T-helper 2 cell treated with Interferon-gamma antibody and Interleukin-4, amounts not matched to agents 100 ng/mL and 5 ng/mL, for 36 hours (primary cell): ENCODE measurements at regions not wholly inside any gene's neighbourhood (a gene's known extent, or its start where the extent isn't known, plus 50 kb on each side); places are given as distances from the start of the nearest gene placed in this dataset.

Experiments used
- intact Hi-C: fragments of 100-400 bp; cut with micrococcal nuclease; formaldehyde crosslinking; loops from one replicate; pipeline ENCODE4 v1.15.1; 2023

- intact Hi-C loops, result no loop called here
Measured at GRCh38 chr10:107889105-107889504, 724.6 kb upstream of the SORCS1 start.

GRCh38 chr10:107880185-107880584 is 715.7 kb upstream of the SORCS1 start:
- intact Hi-C loops, result no loop called here

- intact Hi-C loops, result no loop called here
Measured at GRCh38 chr10:107873007-107873406, 708.5 kb upstream of the SORCS1 start.

GRCh38 chr10:107865691-107866090 is 701.2 kb upstream of the SORCS1 start:
- intact Hi-C loops, result no loop called here

GRCh38 chr10:107859065-107859464 is 694.6 kb upstream of the SORCS1 start:
- intact Hi-C loops, result no loop called here

- intact Hi-C loops, result no loop called here
Measured at GRCh38 chr10:107856047-107856315, 691.5 kb upstream of the SORCS1 start.

GRCh38 chr10:107855301-107856046 is 691.0 kb upstream of the SORCS1 start:
- intact Hi-C loops, result no loop called here

GRCh38 chr10:107848726-107849360 is 684.3 kb upstream of the SORCS1 start:
- intact Hi-C loops, result no loop called here

- intact Hi-C loops, result no loop called here
Measured at GRCh38 chr10:107847620-107848019, 683.1 kb upstream of the SORCS1 start.

- intact Hi-C loops, result no loop called here
Measured at GRCh38 chr10:107834706-107835105, 670.2 kb upstream of the SORCS1 start.

GRCh38 chr10:107831772-107832171 is 667.3 kb upstream of the SORCS1 start:
- intact Hi-C loops, result no loop called here

GRCh38 chr10:107829161-107829560 is 664.7 kb upstream of the SORCS1 start:
- intact Hi-C loops, result no loop called here

GRCh38 chr10:107826171-107826570 is 661.7 kb upstream of the SORCS1 start:
- intact Hi-C loops, result no loop called here

- intact Hi-C loops, result no loop called here
Measured at GRCh38 chr10:107814865-107815487, 650.5 kb upstream of the SORCS1 start.

GRCh38 chr10:107813451-107814162 is 649.1 kb upstream of the SORCS1 start:
- intact Hi-C loops, result no loop called here

- intact Hi-C loops, result no loop called here
Measured at GRCh38 chr10:107809889-107810288, 645.4 kb upstream of the SORCS1 start.

GRCh38 chr10:107807836-107808235 is 643.3 kb upstream of the SORCS1 start:
- intact Hi-C loops, result no loop called here

GRCh38 chr10:107806026-107806425 is 641.5 kb upstream of the SORCS1 start:
- intact Hi-C loops, result no loop called here

GRCh38 chr10:107803546-107803945 is 639.0 kb upstream of the SORCS1 start:
- intact Hi-C loops, result no loop called here

GRCh38 chr10:107800061-107800460 is 635.6 kb upstream of the SORCS1 start:
- intact Hi-C loops, result no loop called here

GRCh38 chr10:107790271-107790670 is 625.8 kb upstream of the SORCS1 start:
- intact Hi-C loops, result no loop called here

GRCh38 chr10:107771066-107771465 is 606.6 kb upstream of the SORCS1 start:
- intact Hi-C loops, result no loop called here
